Suprapubic skin (tissue), 4 donors: ENCODE measurements at regions not wholly inside any gene's neighbourhood (a gene's known extent, or its start where the extent isn't known, plus 50 kb on each side); places are given as distances from the start of the nearest gene placed in this dataset.

Experiments used
- EP300 ChIP-seq: sonication (generic); formaldehyde crosslinking; IDR thresholded peaks from one replicate; pipeline ENCODE4 v1.6.1; 2017; ENCODE audit warnings: antibody characterized with exemption
- POLR2A ChIP-seq, 2 donors: fragments of 450-650 bp; IDR thresholded peaks; one replicate each; pipeline ENCODE4 v1.6.1; 2017; ENCODE audit warnings: antibody characterized with exemption in 2 of 2, mild to moderate bottlenecking in 2 of 2, moderate library complexity in 2 of 2
- POLR2AphosphoS5 ChIP-seq, 3 donors: sonication (generic); formaldehyde crosslinking; IDR thresholded peaks; one replicate each; pipeline ENCODE4 v1.6.1; 2017; ENCODE audit warnings: antibody characterized with exemption in 3 of 3
- TF ChIP-seq, protein P1 (sequence below), 2 donors: fragments of 200-600 bp in 1 of 2; fragments of 450-650 bp in 1 of 2; sonication (generic) in 1 of 2; IDR thresholded peaks; one replicate each; pipeline ENCODE4 v1.5.1; 2016 to 2019; ENCODE audit warnings: antibody characterized with exemption in 2 of 2, mild to moderate bottlenecking in 1 of 2, moderate library complexity in 1 of 2

- TF ChIP-seq POLR2A (IDR thresholded peaks at IDR 0.05): no peak
- TF ChIP-seq EP300: no peak
- TF ChIP-seq POLR2AphosphoS5 (IDR thresholded peaks at IDR 0.05): no peak
- TF ChIP-seq, protein P1, sequence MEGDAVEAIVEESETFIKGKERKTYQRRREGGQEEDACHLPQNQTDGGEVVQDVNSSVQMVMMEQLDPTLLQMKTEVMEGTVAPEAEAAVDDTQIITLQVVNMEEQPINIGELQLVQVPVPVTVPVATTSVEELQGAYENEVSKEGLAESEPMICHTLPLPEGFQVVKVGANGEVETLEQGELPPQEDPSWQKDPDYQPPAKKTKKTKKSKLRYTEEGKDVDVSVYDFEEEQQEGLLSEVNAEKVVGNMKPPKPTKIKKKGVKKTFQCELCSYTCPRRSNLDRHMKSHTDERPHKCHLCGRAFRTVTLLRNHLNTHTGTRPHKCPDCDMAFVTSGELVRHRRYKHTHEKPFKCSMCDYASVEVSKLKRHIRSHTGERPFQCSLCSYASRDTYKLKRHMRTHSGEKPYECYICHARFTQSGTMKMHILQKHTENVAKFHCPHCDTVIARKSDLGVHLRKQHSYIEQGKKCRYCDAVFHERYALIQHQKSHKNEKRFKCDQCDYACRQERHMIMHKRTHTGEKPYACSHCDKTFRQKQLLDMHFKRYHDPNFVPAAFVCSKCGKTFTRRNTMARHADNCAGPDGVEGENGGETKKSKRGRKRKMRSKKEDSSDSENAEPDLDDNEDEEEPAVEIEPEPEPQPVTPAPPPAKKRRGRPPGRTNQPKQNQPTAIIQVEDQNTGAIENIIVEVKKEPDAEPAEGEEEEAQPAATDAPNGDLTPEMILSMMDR (IDR thresholded peaks at IDR 0.05): no peak
Measured at GRCh38 chr17:6011206-6011605, 59.0 kb upstream of the WSCD1 start.
